ENCODE measurements at regions not wholly inside any gene's neighbourhood (a gene's known extent, or its start where the extent isn't known, plus 50 kb on each side); places are given as distances from the start of the nearest gene placed in this dataset.

DNA sequence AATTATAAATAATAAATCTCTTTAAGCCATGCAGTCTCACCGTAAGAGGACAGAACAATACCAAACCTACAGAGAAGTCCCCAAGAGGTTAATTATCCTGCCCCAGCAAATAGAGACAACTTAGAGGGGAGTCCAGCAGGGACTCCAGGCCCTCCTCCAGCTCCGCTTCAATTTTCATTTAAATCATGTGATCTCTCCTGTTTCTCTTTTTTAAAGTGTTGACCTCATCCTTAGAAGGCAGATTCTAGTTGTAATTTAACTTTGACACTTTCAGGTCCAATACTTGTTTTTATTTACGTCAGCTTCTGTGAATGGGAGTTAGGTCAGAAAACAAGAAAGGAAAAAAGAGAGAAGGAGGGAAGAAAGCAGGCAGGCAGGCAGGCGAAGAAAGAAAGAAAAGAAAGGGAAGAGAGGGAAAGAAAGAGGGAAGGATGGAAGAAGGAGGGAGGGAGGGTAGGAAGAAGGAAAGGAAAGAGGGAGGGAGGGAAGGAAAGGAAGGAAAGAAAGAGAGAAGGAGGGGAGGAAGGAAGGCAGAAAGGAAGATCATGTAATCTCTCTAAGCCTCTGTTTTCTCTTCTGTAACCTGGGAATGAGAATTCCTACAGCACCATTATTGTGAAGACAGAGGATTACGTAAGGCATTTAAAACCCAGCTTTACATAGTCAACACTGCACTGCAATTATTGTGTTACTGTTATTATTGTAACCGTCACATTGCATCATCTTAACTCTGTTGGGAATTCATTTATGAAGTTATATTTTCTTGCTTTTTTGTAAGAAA is 227.7 kb downstream of the SKIDA1 start:
- H2AFZ ChIP-seq (ENCODE audit: low read depth, low read length): no peak overlapping the region

DNA sequence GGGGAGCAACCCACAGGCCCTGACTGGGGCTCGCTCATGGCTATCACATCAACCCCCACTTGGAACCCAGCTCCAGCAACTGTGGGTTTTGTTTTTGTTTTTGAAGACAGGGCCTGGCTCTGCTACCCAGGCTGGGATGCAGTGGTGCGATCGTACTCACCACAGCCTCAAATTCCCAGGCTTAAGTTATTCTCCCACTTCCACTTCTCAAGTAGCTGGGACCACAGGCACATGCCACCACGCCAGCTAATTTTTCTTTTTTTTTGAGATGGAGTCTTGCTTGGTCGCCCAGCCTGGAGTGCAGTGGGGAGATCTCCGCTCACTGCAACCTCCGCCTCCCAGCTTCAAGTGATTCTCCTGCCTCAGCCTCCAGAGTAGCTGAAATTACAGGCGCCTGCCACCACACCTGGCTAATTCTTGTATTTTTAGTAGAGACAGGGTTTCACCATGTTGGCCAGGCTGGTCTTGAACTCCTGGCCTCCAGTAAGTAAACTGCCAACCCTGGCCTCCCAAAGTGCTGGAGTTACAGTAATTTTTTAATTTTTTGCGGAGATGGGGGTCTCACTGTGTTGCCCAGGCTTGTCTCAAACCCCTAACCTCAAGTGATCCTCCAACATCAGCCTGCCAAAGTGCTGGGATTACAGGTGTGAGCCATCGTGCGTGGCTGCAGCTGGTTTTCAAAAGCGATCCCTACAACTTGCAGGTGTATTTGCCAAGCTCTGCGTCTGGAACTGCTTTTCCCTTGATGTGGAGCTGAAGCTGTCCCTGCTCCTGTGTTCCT is 228.7 kb downstream of the SKIDA1 start:
- no peaks in the 10 kb centered on the region for H3K36me3 ChIP-seq (ENCODE audit: insufficient read depth, low read length)
- no peak overlapping the region for H2AFZ ChIP-seq (ENCODE audit: low read depth, low read length)
- no peak overlapping the region for H3K4me2 ChIP-seq (ENCODE audit: low read length)
- no peaks in the 10 kb centered on the region for H3K27me3 ChIP-seq (ENCODE audit: insufficient read depth, low read depth, low read length)
- H4K20me1 ChIP-seq (ENCODE audit: insufficient read depth): no peaks in the 10 kb centered on the region
- H3K9me2 ChIP-seq (ENCODE audit: insufficient read depth, low read length): no peaks in the 10 kb centered on the region
- H3K4me3 ChIP-seq (ENCODE audit: low read length): no peak overlapping the region
- H3K79me2 ChIP-seq (replicated peaks; ENCODE audit: insufficient read depth, low read length): no peaks in the 10 kb centered on the region
- no peak overlapping the region for H3K9ac ChIP-seq (ENCODE audit: low read length)
- TF ChIP-seq SMC3 (conservative IDR thresholded peaks at IDR 0.05; ENCODE audit: poor library complexity): no peak
- TF ChIP-seq, protein P1, sequence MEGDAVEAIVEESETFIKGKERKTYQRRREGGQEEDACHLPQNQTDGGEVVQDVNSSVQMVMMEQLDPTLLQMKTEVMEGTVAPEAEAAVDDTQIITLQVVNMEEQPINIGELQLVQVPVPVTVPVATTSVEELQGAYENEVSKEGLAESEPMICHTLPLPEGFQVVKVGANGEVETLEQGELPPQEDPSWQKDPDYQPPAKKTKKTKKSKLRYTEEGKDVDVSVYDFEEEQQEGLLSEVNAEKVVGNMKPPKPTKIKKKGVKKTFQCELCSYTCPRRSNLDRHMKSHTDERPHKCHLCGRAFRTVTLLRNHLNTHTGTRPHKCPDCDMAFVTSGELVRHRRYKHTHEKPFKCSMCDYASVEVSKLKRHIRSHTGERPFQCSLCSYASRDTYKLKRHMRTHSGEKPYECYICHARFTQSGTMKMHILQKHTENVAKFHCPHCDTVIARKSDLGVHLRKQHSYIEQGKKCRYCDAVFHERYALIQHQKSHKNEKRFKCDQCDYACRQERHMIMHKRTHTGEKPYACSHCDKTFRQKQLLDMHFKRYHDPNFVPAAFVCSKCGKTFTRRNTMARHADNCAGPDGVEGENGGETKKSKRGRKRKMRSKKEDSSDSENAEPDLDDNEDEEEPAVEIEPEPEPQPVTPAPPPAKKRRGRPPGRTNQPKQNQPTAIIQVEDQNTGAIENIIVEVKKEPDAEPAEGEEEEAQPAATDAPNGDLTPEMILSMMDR (IDR thresholded peaks at IDR 0.05; ENCODE audit: poor library complexity, severe bottlenecking): no peak
- no peak for TF ChIP-seq POLR2AphosphoS5 (IDR thresholded peaks at IDR 0.05)
- TF ChIP-seq RAD21 (conservative IDR thresholded peaks at IDR 0.05): no peak
- no peak for TF ChIP-seq EZH2 (IDR thresholded peaks at IDR 0.05; ENCODE audit: borderline replicate concordance, insufficient read depth, low read length, poor library complexity, severe bottlenecking)
- TF ChIP-seq, protein P2, sequence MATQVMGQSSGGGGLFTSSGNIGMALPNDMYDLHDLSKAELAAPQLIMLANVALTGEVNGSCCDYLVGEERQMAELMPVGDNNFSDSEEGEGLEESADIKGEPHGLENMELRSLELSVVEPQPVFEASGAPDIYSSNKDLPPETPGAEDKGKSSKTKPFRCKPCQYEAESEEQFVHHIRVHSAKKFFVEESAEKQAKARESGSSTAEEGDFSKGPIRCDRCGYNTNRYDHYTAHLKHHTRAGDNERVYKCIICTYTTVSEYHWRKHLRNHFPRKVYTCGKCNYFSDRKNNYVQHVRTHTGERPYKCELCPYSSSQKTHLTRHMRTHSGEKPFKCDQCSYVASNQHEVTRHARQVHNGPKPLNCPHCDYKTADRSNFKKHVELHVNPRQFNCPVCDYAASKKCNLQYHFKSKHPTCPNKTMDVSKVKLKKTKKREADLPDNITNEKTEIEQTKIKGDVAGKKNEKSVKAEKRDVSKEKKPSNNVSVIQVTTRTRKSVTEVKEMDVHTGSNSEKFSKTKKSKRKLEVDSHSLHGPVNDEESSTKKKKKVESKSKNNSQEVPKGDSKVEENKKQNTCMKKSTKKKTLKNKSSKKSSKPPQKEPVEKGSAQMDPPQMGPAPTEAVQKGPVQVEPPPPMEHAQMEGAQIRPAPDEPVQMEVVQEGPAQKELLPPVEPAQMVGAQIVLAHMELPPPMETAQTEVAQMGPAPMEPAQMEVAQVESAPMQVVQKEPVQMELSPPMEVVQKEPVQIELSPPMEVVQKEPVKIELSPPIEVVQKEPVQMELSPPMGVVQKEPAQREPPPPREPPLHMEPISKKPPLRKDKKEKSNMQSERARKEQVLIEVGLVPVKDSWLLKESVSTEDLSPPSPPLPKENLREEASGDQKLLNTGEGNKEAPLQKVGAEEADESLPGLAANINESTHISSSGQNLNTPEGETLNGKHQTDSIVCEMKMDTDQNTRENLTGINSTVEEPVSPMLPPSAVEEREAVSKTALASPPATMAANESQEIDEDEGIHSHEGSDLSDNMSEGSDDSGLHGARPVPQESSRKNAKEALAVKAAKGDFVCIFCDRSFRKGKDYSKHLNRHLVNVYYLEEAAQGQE (IDR thresholded peaks at IDR 0.05; ENCODE audit: borderline replicate concordance): no peak
- TF ChIP-seq EP300 (conservative IDR thresholded peaks at IDR 0.05; ENCODE audit: poor library complexity, severe bottlenecking): no peak
- TF ChIP-seq TAF1 (IDR thresholded peaks at IDR 0.05; ENCODE audit: low read depth): no peak
- no peak for TF ChIP-seq MXI1 (conservative IDR thresholded peaks at IDR 0.05; ENCODE audit: poor library complexity, severe bottlenecking)
- H3K9me3 ChIP-seq (ENCODE audit: low read length): no peaks in the 10 kb centered on the region
- no peak overlapping the region for H3K27ac ChIP-seq (ENCODE audit: low read length)
- H3F3A ChIP-seq (ENCODE audit: insufficient read depth, low read length, poor library complexity, severe bottlenecking): no peaks in the 10 kb centered on the region

More for the DNA sequence above, 227.7 kb downstream of the SKIDA1 start:
- no peak overlapping the region for H3K4me2 ChIP-seq (ENCODE audit: low read length)
- H3K9me2 ChIP-seq (ENCODE audit: insufficient read depth, low read length): no peaks in the 10 kb centered on the region
- H4K20me1 ChIP-seq (ENCODE audit: insufficient read depth): no peaks in the 10 kb centered on the region
- H3F3A ChIP-seq (ENCODE audit: insufficient read depth, low read length, poor library complexity, severe bottlenecking): no peaks in the 10 kb centered on the region
- H3K4me3 ChIP-seq (ENCODE audit: low read length): no peak overlapping the region
- no peaks in the 10 kb centered on the region for H3K36me3 ChIP-seq (ENCODE audit: insufficient read depth, low read length)
- no peaks in the 10 kb centered on the region for H3K79me2 ChIP-seq (replicated peaks; ENCODE audit: insufficient read depth, low read length)
- H3K27ac ChIP-seq (ENCODE audit: low read length): no peak overlapping the region
- H3K27me3 ChIP-seq (ENCODE audit: insufficient read depth, low read depth, low read length): no peaks in the 10 kb centered on the region
- no peak overlapping the region for H3K9ac ChIP-seq (ENCODE audit: low read length)
- TF ChIP-seq POLR2AphosphoS5 (IDR thresholded peaks at IDR 0.05) (no peak), SMC3 (conservative IDR thresholded peaks at IDR 0.05; ENCODE audit: poor library complexity) (no peak)
- TF ChIP-seq, protein P2 (IDR thresholded peaks at IDR 0.05; ENCODE audit: borderline replicate concordance): no peak
- no peaks in the 10 kb centered on the region for H3K9me3 ChIP-seq (ENCODE audit: low read length)
